ENCODE measurements at regions not wholly inside any gene's neighbourhood (a gene's known extent, or its start where the extent isn't known, plus 50 kb on each side); places are given as distances from the start of the nearest gene placed in this dataset.
"Not testable (repeated sequence)": the region's sequence is repeated elsewhere in the genome, so short reads cannot be mapped to it uniquely, and the experiment has no call there.

DNA sequence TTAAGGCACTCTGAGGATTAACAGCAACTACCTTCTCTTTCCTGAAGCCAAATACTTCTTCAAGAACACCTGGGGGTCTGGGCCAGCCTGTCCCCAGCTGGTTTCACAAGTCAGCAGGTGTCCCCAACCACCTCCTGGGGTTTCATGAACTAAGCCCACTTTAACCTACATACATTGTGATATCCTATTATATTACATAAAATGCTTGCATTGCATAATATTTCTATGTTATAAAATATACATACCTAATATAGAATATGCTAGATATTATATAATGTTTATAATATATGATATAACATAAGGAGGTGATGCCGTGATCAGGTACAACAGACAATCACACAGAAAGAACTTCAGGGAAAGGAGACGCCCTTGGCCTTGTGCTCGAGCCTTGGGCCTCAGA lies 367.6 kb downstream of the C16orf95 start:
- Mint-ChIP-seq H3K9me3 (peaks cover 0 to 3% of the 10 kb centered on the region in 2 donors), H3K36me3 (no peaks in the 10 kb centered on the region), H3K27ac (no peak overlapping the region)
- DNase-seq (ENCODE audit: low spot score in 2 of 2) (no peak), ATAC-seq (no peak)

DNA sequence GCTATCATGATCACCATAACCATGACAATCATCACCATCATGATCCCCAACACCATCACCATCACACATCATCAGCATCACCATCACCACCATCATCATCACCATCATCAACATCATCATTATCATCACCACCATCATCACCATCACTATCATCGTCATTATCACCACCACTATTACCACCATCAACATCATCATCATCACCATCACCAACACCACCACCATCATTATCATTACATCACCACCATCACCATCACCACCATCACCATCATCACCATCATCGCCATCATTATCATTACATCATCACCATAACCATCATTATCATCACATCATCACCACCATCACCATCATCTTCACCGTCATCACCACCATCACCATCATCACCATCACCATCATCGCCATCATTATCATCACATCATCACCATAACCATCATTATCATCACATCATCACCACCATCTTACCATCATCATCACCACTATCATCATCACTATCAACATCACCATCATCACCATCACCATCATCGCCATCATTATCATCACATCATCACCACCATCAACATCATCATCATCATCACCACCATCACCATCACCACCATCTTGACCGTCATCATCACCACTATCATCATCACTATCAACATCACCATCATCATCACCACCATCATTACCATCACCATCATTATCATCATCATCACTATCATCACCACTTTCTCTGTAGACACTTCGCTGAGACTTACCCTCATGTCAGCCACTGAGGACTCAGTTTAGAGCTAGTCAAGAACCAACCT lies 366.0 kb downstream of the C16orf95 start:
- Mint-ChIP-seq H3K36me3 (no peaks in the 10 kb centered on the region), H3K27ac (no peak overlapping the region), H3K9me3 (peaks cover 0 to 3% of the 10 kb centered on the region in 2 donors)
- ATAC-seq (no peak), DNase-seq (ENCODE audit: low spot score in 2 of 2) (no peak)

DNA sequence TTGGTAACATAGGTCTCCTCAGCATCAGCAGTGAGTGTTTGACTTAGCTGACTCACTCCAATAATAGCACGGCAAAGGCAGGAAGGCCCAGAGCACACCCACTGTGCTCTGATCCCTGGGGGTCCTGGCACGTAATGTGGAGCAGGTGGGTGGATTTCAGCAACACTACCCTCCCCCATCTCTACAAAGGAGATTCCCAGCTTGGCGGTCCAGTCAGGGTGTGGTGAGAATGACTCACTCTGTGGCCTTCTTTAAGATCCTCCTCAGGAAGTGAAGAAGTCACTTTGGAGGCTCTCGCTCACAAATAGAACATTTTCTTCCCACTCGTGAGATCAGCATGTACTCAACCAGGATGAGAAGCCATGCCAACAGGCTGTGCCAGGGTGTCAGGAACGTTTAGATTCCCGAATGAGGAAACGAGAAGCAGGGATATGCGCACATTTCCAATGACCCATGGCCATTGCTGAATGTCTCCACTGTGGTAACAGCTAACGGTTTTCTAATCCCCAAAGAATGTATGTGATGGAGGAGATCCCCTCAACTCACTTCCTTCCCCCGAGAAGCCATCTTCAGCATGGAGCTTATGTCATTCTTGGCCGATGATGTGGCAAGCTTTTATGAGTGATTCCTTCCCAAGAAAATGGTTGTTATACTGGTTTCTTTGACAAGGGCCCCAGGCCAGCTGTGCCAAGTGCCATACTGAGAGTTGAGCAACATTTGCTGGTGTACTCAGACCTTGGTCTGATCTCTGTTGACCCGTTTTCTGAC lies 365.2 kb downstream of the C16orf95 start:
- Mint-ChIP-seq H3K27ac (no peak overlapping the region), H3K36me3 (no peaks in the 10 kb centered on the region), H3K9me3 (peaks cover 0 to 3% of the 10 kb centered on the region in 2 donors)
- DNase-seq (ENCODE audit: low spot score in 2 of 2) (no peak), ATAC-seq (no peak)

DNA sequence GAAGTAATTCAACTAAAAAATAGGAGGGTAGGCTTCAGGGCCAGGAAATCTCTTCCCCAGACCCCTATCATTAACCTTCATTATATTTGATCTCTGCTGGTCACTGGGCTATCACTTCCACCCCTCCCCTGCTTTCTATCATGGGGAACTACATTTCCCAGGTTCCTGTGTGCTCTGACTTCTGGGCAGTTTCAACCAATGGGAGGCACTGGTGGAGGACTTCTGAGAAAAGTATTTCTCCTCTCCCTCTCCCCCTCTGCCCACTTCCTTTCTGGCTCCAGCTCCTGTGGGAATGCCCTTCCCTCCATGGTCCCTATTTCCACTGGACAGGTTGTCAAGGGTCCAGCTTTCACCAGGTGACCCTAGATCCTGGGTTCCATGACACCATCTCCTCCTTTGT lies 364.4 kb downstream of the C16orf95 start:
- Mint-ChIP-seq H3K9me3 (peaks cover 0 to 3% of the 10 kb centered on the region in 2 donors), H3K27ac (no peak overlapping the region), H3K36me3 (no peaks in the 10 kb centered on the region)
- DNase-seq (ENCODE audit: low spot score in 2 of 2) (no peak), ATAC-seq (no peak)

DNA sequence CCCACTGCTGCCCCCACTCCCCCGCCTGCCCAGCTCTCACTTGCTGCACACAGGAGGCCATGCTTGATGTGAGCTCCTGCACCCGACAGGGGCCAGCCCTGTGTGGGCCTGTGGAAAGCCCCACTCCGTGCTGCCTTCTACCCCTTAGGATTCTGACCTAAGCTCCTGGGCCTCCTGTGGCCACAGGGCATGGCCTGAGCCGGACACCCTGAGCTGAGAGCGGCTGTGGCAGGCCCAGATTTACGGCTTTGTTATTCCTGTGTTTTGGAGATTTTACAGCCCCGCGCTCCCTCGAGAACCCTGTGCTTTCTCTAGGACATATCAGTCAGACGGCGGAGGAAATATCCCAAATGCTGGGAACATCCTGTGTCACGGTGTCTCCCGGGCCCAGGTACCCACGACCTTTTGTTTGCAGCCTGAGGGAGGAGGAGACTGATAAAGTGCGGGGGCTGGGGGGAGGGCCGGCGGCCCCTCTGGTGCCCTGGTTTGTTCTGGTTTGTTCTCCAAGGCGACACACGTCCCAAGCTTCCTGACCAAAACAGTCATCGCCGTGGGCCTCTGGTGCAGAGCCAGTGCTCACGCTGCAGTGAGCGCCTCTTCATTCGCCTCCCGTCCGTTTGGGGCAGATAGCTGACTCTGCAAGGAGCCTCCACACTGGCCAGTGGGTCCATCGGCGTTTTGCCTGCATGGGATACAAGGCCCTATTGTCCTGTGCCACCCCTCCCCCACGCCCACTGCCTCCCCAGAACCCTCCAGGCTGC lies 363.4 kb downstream of the C16orf95 start:
- H3K9me3 Mint-ChIP-seq, result peaks cover 0 to 3% of the 10 kb centered on the region in 2 donors
- H3K27ac Mint-ChIP-seq, result no peak overlapping the region
- no peak for ATAC-seq
- H3K36me3 Mint-ChIP-seq, result no peaks in the 10 kb centered on the region
- DNase-seq (ENCODE audit: low spot score in 2 of 2), result no peak

DNA sequence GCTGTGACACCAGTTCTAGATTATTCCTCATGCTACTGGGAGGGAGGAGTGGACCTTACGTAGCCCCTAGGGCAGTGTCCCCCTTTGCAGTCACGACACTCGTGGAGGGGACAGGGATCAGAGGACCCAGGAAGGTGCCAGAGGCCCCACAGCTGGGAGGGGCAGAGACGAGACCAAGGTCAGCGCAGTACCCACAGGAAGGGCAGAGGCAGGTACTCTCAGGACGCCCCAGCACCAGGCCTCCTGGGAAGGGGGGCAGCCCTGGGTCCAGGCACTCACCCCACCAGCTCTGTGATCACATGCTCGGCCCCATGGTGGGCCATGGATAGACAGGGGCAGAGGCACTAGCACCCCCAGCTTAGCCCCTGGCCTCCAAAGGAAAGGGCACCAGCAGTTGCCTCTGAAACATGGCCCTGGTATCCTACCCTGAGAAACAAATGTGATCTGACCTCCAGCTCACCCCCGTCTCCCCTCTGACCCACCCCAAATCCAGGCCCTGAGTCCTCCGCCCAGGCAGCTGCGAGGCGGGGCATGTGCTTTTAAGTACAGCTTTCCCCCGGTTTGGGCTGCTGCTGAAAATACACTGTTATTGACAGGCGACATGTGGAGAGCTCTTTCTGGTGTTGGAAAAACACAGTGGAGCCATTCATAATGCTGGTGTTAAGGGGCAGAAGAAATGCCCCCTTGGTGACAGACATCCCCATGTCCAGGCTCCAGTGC lies 361.9 kb downstream of the C16orf95 start:
- H3K9me3 Mint-ChIP-seq, result peaks cover 0 to 3% of the 10 kb centered on the region in 2 donors
- no peak overlapping the region for H3K27ac Mint-ChIP-seq
- ATAC-seq (no peak), DNase-seq (ENCODE audit: low spot score in 2 of 2) (no peak)
- no peaks in the 10 kb centered on the region for H3K36me3 Mint-ChIP-seq

DNA sequence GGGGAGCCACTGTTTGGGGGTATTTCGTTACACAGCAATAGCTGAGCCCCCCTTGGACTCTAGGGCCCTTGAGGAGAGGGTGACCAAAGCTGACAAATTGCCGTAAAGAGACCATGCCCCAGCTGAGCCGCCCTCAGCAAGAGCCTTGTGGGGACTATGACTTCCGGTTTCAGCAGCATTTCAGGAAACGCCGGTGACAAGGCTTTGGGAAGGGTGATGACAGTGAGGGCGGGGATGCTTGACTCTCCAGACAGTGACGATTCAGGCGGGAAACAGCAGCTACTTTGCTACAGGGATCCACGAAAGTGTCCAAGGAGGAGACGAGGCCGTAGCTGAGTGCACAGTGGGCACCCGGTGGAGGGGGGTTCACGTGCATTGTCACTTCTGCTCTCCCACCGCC lies 360.8 kb downstream of the C16orf95 start:
- Mint-ChIP-seq H3K9me3 (peaks cover 0 to 3% of the 10 kb centered on the region in 2 donors), H3K27ac (no peak overlapping the region), H3K36me3 (no peaks in the 10 kb centered on the region)
- ATAC-seq (no peak), DNase-seq (ENCODE audit: low spot score in 2 of 2) (no peak)

DNA sequence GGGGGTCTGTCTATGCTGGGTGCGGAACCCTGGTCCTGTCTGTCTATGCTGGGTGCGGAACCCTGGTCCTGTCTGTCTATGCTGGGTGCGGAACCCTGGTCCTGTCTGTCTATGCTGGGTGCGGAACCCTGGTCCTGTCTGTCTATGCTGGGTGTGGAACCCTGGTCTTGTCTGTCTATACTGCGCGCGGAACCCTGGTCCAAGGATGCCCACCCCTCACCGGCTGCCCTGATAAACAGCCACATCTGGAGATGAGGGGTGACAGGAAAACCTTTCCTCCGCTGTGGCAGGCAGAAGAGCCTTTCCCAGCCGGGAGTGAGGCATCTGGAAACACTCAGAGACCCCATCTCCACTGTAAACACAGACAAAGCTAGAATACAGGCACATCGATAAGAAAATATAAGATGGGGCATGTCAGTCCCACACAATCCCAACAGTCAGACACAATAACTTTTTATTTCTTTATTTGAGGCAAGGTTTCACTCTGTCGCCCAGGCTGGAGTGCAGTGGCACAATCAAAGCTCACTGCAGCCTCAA lies 359.5 kb downstream of the C16orf95 start:
- H3K9me3 Mint-ChIP-seq; ATAC-seq; H3K36me3 Mint-ChIP-seq; DNase-seq (ENCODE audit: low spot score in 2 of 2); H3K27ac Mint-ChIP-seq: not testable (repeated sequence)

DNA sequence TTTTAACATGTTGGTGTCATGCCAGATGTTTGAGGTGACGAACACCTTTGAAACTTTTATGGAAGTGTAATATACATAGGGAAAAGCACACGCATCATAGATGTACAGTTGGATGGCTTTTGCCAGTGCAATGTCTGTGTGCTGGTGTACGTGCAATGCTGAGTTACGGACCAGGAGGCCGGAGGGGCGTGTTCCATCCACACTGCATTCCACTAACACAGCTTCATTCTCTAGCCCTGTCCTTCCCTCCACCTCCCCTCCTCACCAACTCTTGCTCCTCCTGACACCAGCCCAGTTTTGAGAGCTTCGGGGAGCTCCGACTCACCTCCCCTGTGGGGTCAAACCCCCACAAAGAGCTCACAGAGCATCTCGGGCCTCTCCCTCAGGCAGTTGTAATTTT lies 358.8 kb downstream of the C16orf95 start:
- ATAC-seq (no peak), DNase-seq (ENCODE audit: low spot score in 2 of 2) (no peak)
- no peaks in the 10 kb centered on the region for H3K9me3 Mint-ChIP-seq
- H3K36me3 Mint-ChIP-seq, result no peaks in the 10 kb centered on the region
- H3K27ac Mint-ChIP-seq, result no peak overlapping the region

DNA sequence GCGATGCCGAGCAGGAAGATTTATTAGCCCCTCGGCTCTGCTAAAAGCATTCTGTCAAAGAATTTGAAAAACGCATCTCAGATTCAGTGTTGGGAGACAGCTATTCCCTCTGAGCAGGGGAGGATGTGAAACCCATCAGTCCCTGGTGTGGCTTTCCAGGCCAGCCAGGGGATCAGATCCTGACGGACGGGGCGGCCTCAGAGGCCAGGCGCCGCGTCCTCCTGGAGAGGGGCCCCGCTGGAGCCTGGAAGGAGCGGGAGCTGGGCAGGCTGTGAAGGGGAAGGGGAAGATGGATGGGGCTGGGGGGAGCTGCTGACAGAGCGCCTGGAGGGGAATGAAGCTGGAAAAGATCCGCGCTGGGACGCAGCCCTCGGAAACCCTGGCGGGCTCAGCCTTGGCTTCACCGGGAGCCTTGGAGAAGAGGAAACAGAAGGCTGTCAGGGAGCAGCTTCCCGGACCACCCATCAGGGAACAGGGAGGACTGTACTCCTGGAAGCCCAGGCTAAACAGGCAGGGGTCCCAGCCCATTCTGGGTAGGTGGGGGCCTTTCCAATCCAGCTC lies 358.0 kb downstream of the C16orf95 start:
- no peaks in the 10 kb centered on the region for H3K36me3 Mint-ChIP-seq
- DNase-seq (ENCODE audit: low spot score in 2 of 2) (no peak), ATAC-seq (no peak)
- H3K27ac Mint-ChIP-seq, result no peak overlapping the region
- H3K9me3 Mint-ChIP-seq, result no peaks in the 10 kb centered on the region

DNA sequence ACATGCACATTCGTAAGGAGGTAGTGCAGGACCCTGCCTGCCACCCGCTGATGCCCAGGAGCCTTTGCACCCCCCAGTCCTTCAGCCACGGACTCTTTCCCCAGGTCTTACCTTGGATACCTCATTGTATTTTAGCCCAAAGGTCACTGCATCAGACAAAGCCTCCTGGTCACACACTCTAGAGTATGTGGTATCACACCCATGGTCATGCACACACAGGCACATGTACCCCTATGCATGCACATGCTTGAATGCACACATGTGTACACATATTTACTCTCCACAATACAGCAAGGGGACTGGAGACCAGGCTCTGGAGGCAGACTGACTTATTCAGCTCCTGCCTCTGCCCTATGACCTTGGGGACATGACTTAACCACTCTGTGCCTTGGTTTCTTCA lies 357.5 kb downstream of the C16orf95 start:
- no peaks in the 10 kb centered on the region for H3K36me3 Mint-ChIP-seq
- ATAC-seq (no peak), DNase-seq (ENCODE audit: low spot score in 2 of 2) (no peak)
- no peak overlapping the region for H3K27ac Mint-ChIP-seq
- H3K9me3 Mint-ChIP-seq, result no peaks in the 10 kb centered on the region

DNA sequence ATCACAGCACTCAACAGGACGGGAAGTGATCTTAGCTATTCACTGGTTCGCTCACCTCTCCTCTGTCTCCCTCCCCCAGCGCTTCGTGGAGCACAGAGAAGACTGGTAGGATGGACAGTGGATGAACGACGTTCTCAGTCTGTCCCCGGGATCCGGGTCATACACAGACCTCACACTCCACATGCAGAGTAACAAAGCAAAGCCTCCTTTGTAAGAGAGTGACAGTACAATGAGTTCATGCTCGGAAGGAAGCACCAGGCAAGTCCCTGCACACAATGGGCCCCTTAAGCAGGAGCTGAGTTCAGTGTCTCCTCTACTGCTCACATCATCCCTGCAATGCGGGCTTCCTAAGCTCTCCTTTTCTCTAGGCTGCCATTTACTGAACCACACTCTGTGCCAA lies 356.9 kb downstream of the C16orf95 start:
- no peak for ATAC-seq
- Mint-ChIP-seq H3K9me3 (no peaks in the 10 kb centered on the region), H3K36me3 (no peaks in the 10 kb centered on the region), H3K27ac (no peak overlapping the region)
- no peak for DNase-seq (ENCODE audit: low spot score in 2 of 2)

DNA sequence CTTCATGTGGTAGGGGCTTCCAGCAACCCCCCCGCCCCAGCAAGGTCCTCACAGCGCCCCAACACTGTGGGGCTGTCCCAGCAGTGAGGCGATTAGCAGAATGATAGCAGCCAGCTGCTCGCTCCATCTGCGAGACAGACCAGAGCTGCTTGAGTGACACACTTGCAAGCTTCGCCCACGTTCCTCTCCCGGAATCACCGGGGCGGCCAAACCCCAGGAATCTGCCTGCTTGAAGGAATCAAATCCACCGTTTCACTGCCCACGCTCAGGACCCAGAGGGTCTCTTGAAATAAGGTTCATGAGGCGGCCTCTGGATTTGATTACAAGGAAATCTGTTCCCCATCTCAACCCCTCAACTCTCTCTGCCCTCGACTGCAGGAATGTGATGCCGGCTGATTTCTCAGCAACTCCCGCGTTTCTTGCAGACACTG lies 356.0 kb downstream of the C16orf95 start:
- H3K27ac Mint-ChIP-seq, result no peak overlapping the region
- no peak for ATAC-seq
- no peaks in the 10 kb centered on the region for H3K9me3 Mint-ChIP-seq
- no peaks in the 10 kb centered on the region for H3K36me3 Mint-ChIP-seq
- no peak for DNase-seq (ENCODE audit: low spot score in 2 of 2)

DNA sequence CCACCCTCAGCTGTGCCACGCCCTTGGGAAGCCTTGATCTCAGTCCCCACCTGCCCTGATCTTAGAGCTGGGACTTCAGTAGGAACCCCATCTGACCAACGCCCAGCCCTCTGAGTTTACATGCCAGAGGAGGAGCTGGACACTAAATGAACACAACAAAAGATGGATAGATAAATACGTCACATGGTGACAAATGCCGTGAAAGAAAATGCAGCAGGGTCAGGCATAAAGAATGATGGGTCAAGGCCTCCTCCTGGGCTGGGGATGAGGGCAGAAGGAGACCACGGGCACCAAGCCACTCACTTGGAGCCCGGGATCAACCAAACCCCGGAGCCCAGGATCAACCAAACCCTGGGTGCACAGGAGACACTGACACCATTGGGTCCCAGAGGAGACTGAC lies 354.9 kb downstream of the C16orf95 start:
- Mint-ChIP-seq H3K27ac (no peak overlapping the region), H3K9me3 (no peaks in the 10 kb centered on the region)
- no peak for DNase-seq (ENCODE audit: low spot score in 2 of 2)

DNA sequence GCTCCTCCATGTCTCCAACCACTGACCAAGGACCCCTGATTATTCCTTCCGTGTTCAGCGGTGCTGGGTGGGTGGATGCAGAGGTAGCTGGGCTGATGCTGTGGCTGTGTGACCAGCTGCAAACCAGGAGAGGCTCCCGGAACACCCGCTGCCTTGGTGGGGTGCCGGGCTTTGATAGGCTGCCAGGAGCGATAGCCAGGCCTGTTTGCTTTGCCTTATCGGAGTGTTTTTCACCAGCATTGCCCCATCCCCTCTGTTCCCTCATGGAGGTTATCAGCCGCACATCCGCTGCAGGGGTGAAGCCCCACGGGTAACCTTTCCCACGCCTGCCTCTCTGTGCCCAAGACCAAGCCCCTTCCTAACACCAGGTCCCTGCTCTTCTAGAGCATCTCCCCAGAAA lies 354.3 kb downstream of the C16orf95 start:
- Mint-ChIP-seq H3K36me3 (no peaks in the 10 kb centered on the region), H3K9me3 (no peaks in the 10 kb centered on the region), H3K27ac (no peak overlapping the region)
- no peak for ATAC-seq
- DNase-seq (ENCODE audit: low spot score in 2 of 2), result no peak

More for the DNA sequence above, 354.9 kb downstream of the C16orf95 start:
- H3K36me3 Mint-ChIP-seq, result no peaks in the 10 kb centered on the region
- ATAC-seq, result no peak

All from activated naive CD4-positive, alpha-beta T cell treated with anti-CD3 and anti-CD28 coated beads, Interleukin-2, amount 50 U/mL, for 72 hours (primary cell).